ENCODE measurements at regions not wholly inside any gene's neighbourhood (a gene's known extent, or its start where the extent isn't known, plus 50 kb on each side); places are given as distances from the start of the nearest gene placed in this dataset.

- TF ChIP-seq CTCF (conservative IDR thresholded peaks at IDR 0.05; ENCODE audit: low read depth, low read length) (no peak), EZH2 (IDR thresholded peaks at IDR 0.05; ENCODE audit: borderline replicate concordance, low read depth, low read length, poor library complexity, severe bottlenecking) (no peak)
Observed at GRCh38 chr2:176947754-176948153, 264.8 kb upstream of the HNRNPA3 start.
